HepG2 (cell line): ENCODE measurements at regions not wholly inside any gene's neighbourhood (a gene's known extent, or its start where the extent isn't known, plus 50 kb on each side); places are given as distances from the start of the nearest gene placed in this dataset.

Experiments
- ATAC-seq: fragments of 200-7000 bp; cut with Tn5 transposase; 3 replicates; pipeline ENCODE4 v1.9.1; 2020; ENCODE audit warnings: mild to moderate bottlenecking, moderate library complexity
- BruUV-seq: library from RNA; stranded (reverse); fragments of 400-500 nt; replicated peaks from 2 replicates; lab custom pipeline; 2021; lab: Mats Ljungman, UMichigan
- CTCF ChIA-PET: fragments of 300-600 bp; formaldehyde crosslinking; extraction: SDS; loops from one replicate; lab custom pipeline; 2021; ENCODE audit warnings: low total read pairs, inconsistent platforms, low intra/inter-chr PET ratio; lab: Yijun Ruan, JAX
- POLR2A ChIA-PET: fragments of 350-600 bp; sonication (Branson Sonifier 250); formaldehyde crosslinking; loops from one replicate; lab custom pipeline; 2020; ENCODE audit warnings: antibody characterized with exemption, inconsistent platforms; lab: Yijun Ruan, JAX
- DNase-seq: peaks from one replicate; pipeline ENCODE4 v3.0.0-alpha.2; 2015; ENCODE audit warnings: low spot score
- FAIRE-seq: peaks from 3 replicates; lab custom pipeline; 2011; peaks lifted over from hg19 to GRCh38; lab: Jason Lieb, UNC
- H2AFZ ChIP-seq: one replicate; pipeline ENCODE4 v1.6.1; 2011; ENCODE audit warnings: low read length, inconsistent platforms
- H3K27ac ChIP-seq: fragments of 300-600 bp; 3 replicates; pipeline ENCODE4 v1.8.0; 2011; ENCODE audit warnings: mixed run types, mild to moderate bottlenecking, mixed read lengths, low read length, inconsistent platforms; ENCODE audit not compliant: insufficient read depth; ENCODE audit errors: extremely low read length
- H3K27me3 ChIP-seq, 2 experiments: fragments of 200-600 bp in 1 of 2; 2 replicates in 1 of 2; 3 replicates in 1 of 2; pipeline versions ENCODE4 v1.6.0 to v1.8.0; 2011; ENCODE audit warnings: low read length in 2 of 2, mild to moderate bottlenecking in 2 of 2, moderate library complexity in 2 of 2, inconsistent platforms in 1 of 2; ENCODE audit not compliant: insufficient read depth in 2 of 2, control insufficient read depth in 1 of 2
- H3K36me3 ChIP-seq, 2 experiments: fragments of 200-600 bp in 1 of 2; replicated peaks in 1 of 2; 2 replicates in 1 of 2; 3 replicates in 1 of 2; pipeline versions ENCODE4 v1.5.1 to v1.8.0; 2011; ENCODE audit warnings: low read length in 2 of 2, inconsistent platforms in 1 of 2; ENCODE audit not compliant: insufficient read depth in 2 of 2, control insufficient read depth in 1 of 2
- H3K4me1 ChIP-seq: 2 replicates; pipeline ENCODE4 v1.5.1; 2012; ENCODE audit warnings: low read length, inconsistent platforms; ENCODE audit not compliant: insufficient read depth
- H3K4me2 ChIP-seq: 2 replicates; pipeline ENCODE4 v1.6.0; 2011; ENCODE audit warnings: low read depth, low read length, inconsistent platforms
- H3K4me3 ChIP-seq, 3 experiments: fragments of 200-600 bp in 1 of 3; sonication (generic), shearing (Covaris generic) in 1 of 3; replicated peaks in 1 of 3; 2 replicates each; pipeline ENCODE4 v1.5.1; 2011 to 2016; ENCODE audit warnings: low read length in 3 of 3, inconsistent platforms in 2 of 3, low read depth in 2 of 3, mild to moderate bottlenecking in 2 of 3, control low read depth in 1 of 3, mixed read lengths in 1 of 3; ENCODE audit not compliant: insufficient read depth in 1 of 3
- H3K79me2 ChIP-seq: one replicate; pipeline ENCODE4 v1.6.1; 2011; ENCODE audit warnings: low read length, inconsistent platforms; ENCODE audit not compliant: insufficient read depth
- H3K9ac ChIP-seq: 2 replicates; pipeline ENCODE4 v1.6.0; 2011; ENCODE audit warnings: mild to moderate bottlenecking, low read depth, low read length, inconsistent platforms; ENCODE audit not compliant: insufficient read depth
- H3K9me3 ChIP-seq: 2 replicates; pipeline ENCODE4 v1.5.1; 2012; ENCODE audit warnings: mild to moderate bottlenecking, low read length
- H4K20me1 ChIP-seq: 2 replicates; pipeline ENCODE4 v1.6.0; 2011; ENCODE audit warnings: inconsistent platforms, mild to moderate bottlenecking, low read length, moderate library complexity; ENCODE audit not compliant: insufficient read depth
- AGO1 ChIP-seq: fragments of 200-400 bp; formaldehyde crosslinking; IDR thresholded peaks from 2 replicates; pipeline ENCODE4 v1.6.1; 2017; ENCODE audit warnings: mild to moderate bottlenecking, low read depth, low read length, moderate library complexity; ENCODE audit not compliant: poor library complexity, severe bottlenecking
- CBX5 ChIP-seq: sonication (generic); formaldehyde crosslinking; IDR thresholded peaks from 2 replicates; pipeline ENCODE4 v1.4.0; 2020; ENCODE audit warnings: missing genetic modification reagents, borderline replicate concordance
- GFI1 ChIP-seq: sonication (generic); formaldehyde crosslinking; IDR thresholded peaks from 2 replicates; pipeline ENCODE4 v1.5.0; 2020; ENCODE audit warnings: missing genetic modification reagents, mild to moderate bottlenecking, borderline replicate concordance
- MAX ChIP-seq: IDR thresholded peaks from 2 replicates; pipeline ENCODE4 v1.6.1; 2012; ENCODE audit warnings: inconsistent platforms
- MXD1 ChIP-seq: sonication (generic); formaldehyde crosslinking; IDR thresholded peaks from 2 replicates; pipeline ENCODE4 v1.4.0; 2020; ENCODE audit warnings: mild to moderate bottlenecking, missing genetic modification reagents
- SYNCRIP ChIP-seq: fragments of 200-400 bp; formaldehyde crosslinking; IDR thresholded peaks from 2 replicates; pipeline ENCODE4 v1.6.1; 2018; ENCODE audit warnings: mild to moderate bottlenecking, low read depth, low read length; ENCODE audit not compliant: insufficient read depth
- TBP ChIP-seq: sonication (generic); formaldehyde crosslinking; IDR thresholded peaks from 2 replicates; pipeline ENCODE4 v1.5.0; 2020; ENCODE audit warnings: missing genetic modification reagents
- ZBTB25 ChIP-seq: IDR thresholded peaks from 2 replicates; pipeline ENCODE4 v1.6.1; 2018; ENCODE audit warnings: missing genetic modification reagents
- ZEB1 ChIP-seq: IDR thresholded peaks from 2 replicates; pipeline ENCODE4 v1.6.1; 2012; ENCODE audit warnings: mild to moderate bottlenecking, low read depth, inconsistent platforms; ENCODE audit not compliant: insufficient replicate concordance
- ZHX1 ChIP-seq: sonication (generic); formaldehyde crosslinking; IDR thresholded peaks from 2 replicates; pipeline ENCODE4 v1.8.1; 2022; ENCODE audit warnings: low read depth, mild to moderate bottlenecking, missing genetic modification reagents
- ZNF18 ChIP-seq: sonication (generic); formaldehyde crosslinking; IDR thresholded peaks from 2 replicates; pipeline ENCODE4 v1.8.0; 2022; ENCODE audit warnings: mild to moderate bottlenecking, missing genetic modification reagents; ENCODE audit not compliant: insufficient replicate concordance
- ZNF337 ChIP-seq: sonication (generic); formaldehyde crosslinking; IDR thresholded peaks from 2 replicates; pipeline ENCODE4 v1.5.1; 2020; ENCODE audit warnings: missing genetic modification reagents, low read depth, mild to moderate bottlenecking, borderline replicate concordance
- ZNF614 ChIP-seq: IDR thresholded peaks from 2 replicates; pipeline ENCODE4 v1.6.1; 2018; ENCODE audit warnings: missing biosample characterization, missing genetic modification reagents, inconsistent platforms, borderline replicate concordance
- ZNF841 ChIP-seq: sonication (generic); formaldehyde crosslinking; IDR thresholded peaks from 2 replicates; pipeline ENCODE4 v1.8.1; 2023; ENCODE audit warnings: missing genetic modification reagents, borderline replicate concordance
- ZSCAN12 ChIP-seq: sonication (generic); formaldehyde crosslinking; IDR thresholded peaks from 2 replicates; pipeline ENCODE4 v1.9.0; 2021; ENCODE audit warnings: mild to moderate bottlenecking, missing genetic modification reagents
- WGBS: methylation state at CpG from one replicate; pipeline ENCODE4 v1.1.6; 2017; ENCODE audit warnings: low lambda C conversion rate; 5-methylcytosine and 5-hydroxymethylcytosine counted together
- in situ Hi-C: cut with HindIII; loops from 2 replicates; pipeline ENCODE4 v1.10.0; 2017; ENCODE audit warnings: low pct_unique_long_range_greater_than_20kb; ENCODE audit not compliant: extremely low pct_ligation_motif_present
- intact Hi-C: fragments of 100-400 bp; cut with micrococcal nuclease; formaldehyde crosslinking; loops from one replicate; pipeline ENCODE4 v1.10.0; 2022; ENCODE audit not compliant: unreplicated experiment

- H3K9me3 ChIP-seq: no peaks in the 10 kb centered on the region
- H3K4me3 ChIP-seq: no peak overlapping the region
- no peaks in the 10 kb centered on the region for H3K36me3 ChIP-seq
- ATAC-seq (no peak), DNase-seq (no peak), FAIRE-seq (no peak)
- CTCF ChIA-PET: no interaction called here
- H3K79me2 ChIP-seq: no peaks in the 10 kb centered on the region
- H3K9ac ChIP-seq: no peak overlapping the region
- in situ Hi-C loops (no loop called here), intact Hi-C loops (no loop called here)
- POLR2A ChIA-PET: no interaction called here
- H4K20me1 ChIP-seq: no peaks in the 10 kb centered on the region
- BruUV-seq: no TSS peak
- TF ChIP-seq SYNCRIP: no peak
- TF ChIP-seq AGO1: no peak
- TF ChIP-seq ZHX1 (CRISPR knock-in tag): no peak
- TF ChIP-seq ZNF18 (CRISPR knock-in tag): no peak
- TF ChIP-seq CBX5: no peak
- TF ChIP-seq GFI1 (CRISPR knock-in tag): no peak
- TF ChIP-seq MXD1 (CRISPR knock-in tag): no peak
- no peak for TF ChIP-seq ZNF337
- TF ChIP-seq ZBTB25 (CRISPR knock-in tag): no peak
- TF ChIP-seq TBP (CRISPR knock-in tag): no peak
- TF ChIP-seq ZSCAN12 (CRISPR knock-in tag): no peak
- TF ChIP-seq ZNF614 (CRISPR knock-in tag): no peak
- TF ChIP-seq ZEB1: no peak
- TF ChIP-seq ZNF841 (CRISPR knock-in tag): no peak
- no peak for TF ChIP-seq MAX
- H2AFZ ChIP-seq: no peak overlapping the region
- H3K4me2 ChIP-seq: no peak overlapping the region
- H3K27me3 ChIP-seq: no peaks in the 10 kb centered on the region
- no peaks in the 10 kb centered on the region for H3K4me1 ChIP-seq
- no peak overlapping the region for H3K27ac ChIP-seq
- WGBS: 54% methylated on average over 4 of the region's 4 CpGs
Measured at GRCh38 chr22:16721961-16722360, 103.2 kb downstream of the XKR3 start.
